K562 (cell line): ENCODE measurements at regions not wholly inside any gene's neighbourhood (a gene's known extent, or its start where the extent isn't known, plus 50 kb on each side); places are given as distances from the start of the nearest gene placed in this dataset.
"Not testable (repeated sequence)": the region's sequence is repeated elsewhere in the genome, so short reads cannot be mapped to it uniquely, and the experiment has no call there.

ENCODE experiments used
- CCNT2 ChIP-seq: IDR thresholded peaks from 2 replicates; pipeline ENCODE4 v1.6.1; 2011; ENCODE audit warnings: borderline replicate concordance, low read depth, mild to moderate bottlenecking, moderate library complexity, mixed read lengths, low read length; ENCODE audit not compliant: insufficient read length; ENCODE audit errors: extremely low read depth
- E2F6 ChIP-seq, 2 experiments: IDR thresholded peaks; 2 replicates each; pipeline ENCODE4 v1.6.1; 2011; ENCODE audit warnings: borderline replicate concordance in 1 of 2, control low read depth in 1 of 2, low read depth in 1 of 2, low read length in 1 of 2, mild to moderate bottlenecking in 1 of 2, mixed read lengths in 1 of 2, moderate library complexity in 1 of 2; ENCODE audit not compliant: insufficient read depth in 1 of 2, insufficient read length in 1 of 2, poor library complexity in 1 of 2, severe bottlenecking in 1 of 2; ENCODE audit errors: extremely low read depth in 1 of 2
- MYC ChIP-seq, 2 experiments: fragments of 250-450 bp in 1 of 2; sonication (Bioruptor Pico) in 1 of 2; IDR thresholded peaks; 2 replicates each; pipeline versions ENCODE4 v1.5.1 to v1.6.1; 2012 to 2021; ENCODE audit warnings: low read depth in 2 of 2, borderline replicate concordance in 1 of 2, improper control_type of control experiment in 1 of 2, low read length in 1 of 2, mild to moderate bottlenecking in 1 of 2, moderate library complexity in 1 of 2
- NFIC ChIP-seq: fragments of 450-650 bp; IDR thresholded peaks from 2 replicates; pipeline ENCODE4 v1.6.1; 2017; ENCODE audit warnings: mild to moderate bottlenecking, inconsistent platforms
- POLR2A ChIP-seq: fragments of 450-650 bp; conservative IDR thresholded peaks from 2 replicates; pipeline ENCODE4 v1.6.1; 2016
- RBFOX2 ChIP-seq: fragments of 200-400 bp; formaldehyde crosslinking; IDR thresholded peaks from 2 replicates; pipeline ENCODE4 v1.6.1; 2017; ENCODE audit warnings: low read depth, mild to moderate bottlenecking, low read length, moderate library complexity
- SAP30 ChIP-seq: fragments of 200-600 bp; sonication (generic); IDR thresholded peaks from 2 replicates; pipeline ENCODE4 v1.6.1; 2012; ENCODE audit warnings: borderline replicate concordance, low read depth, mild to moderate bottlenecking, moderate library complexity, low read length, control low read depth, inconsistent platforms; ENCODE audit not compliant: insufficient read depth, poor library complexity, severe bottlenecking
- SMAD4 ChIP-seq: fragments of 250-450 bp; sonication (Bioruptor Pico); conservative IDR thresholded peaks from 2 replicates; pipeline ENCODE4 v1.8.0; 2021; ENCODE audit warnings: inconsistent platforms, mild to moderate bottlenecking, moderate library complexity
- VEZF1 ChIP-seq: fragments of 200-800 bp; sonication (Bioruptor generic); IDR thresholded peaks from 2 replicates; pipeline ENCODE4 v1.6.1; 2017; ENCODE audit warnings: missing genetic modification characterization, missing compliant biosample characterization
- ZBTB17 ChIP-seq: fragments of 450-650 bp; formaldehyde crosslinking; IDR thresholded peaks from 2 replicates; pipeline ENCODE4 v1.4.0; 2020; ENCODE audit warnings: mild to moderate bottlenecking
- ZBTB9 ChIP-seq: fragments of 450-650 bp; formaldehyde crosslinking; IDR thresholded peaks from 2 replicates; pipeline ENCODE4 v1.4.0; 2020; ENCODE audit warnings: mild to moderate bottlenecking, moderate library complexity
- ZFX ChIP-seq: sonication (generic); formaldehyde crosslinking; IDR thresholded peaks from 2 replicates; pipeline ENCODE4 v1.8.0; 2022; ENCODE audit warnings: mild to moderate bottlenecking, missing genetic modification reagents, moderate library complexity

- 0 out of 2 replicates have a peak, but pooled peaks have one; percentile 25 for TF ChIP-seq NFIC
- peak; percentile 80 for TF ChIP-seq RBFOX2
- peak; percentile 88 for TF ChIP-seq ZFX (CRISPR knock-in tag)
- TF ChIP-seq CCNT2 = peak; percentile 11
- peak; percentile 67 for TF ChIP-seq VEZF1 (CRISPR knock-in tag)
- peak; percentile 66; the same call in 1 of the 2 replicates for TF ChIP-seq ZBTB17
- TF ChIP-seq SAP30 = peak; percentile 34
- TF ChIP-seq POLR2A = peak; percentile 78
- peak; percentile 61 for TF ChIP-seq MYC (IDR thresholded peaks at IDR 0.05; ENCODE audit: low read depth, low read length)
- TF ChIP-seq MYC (CRISPR knock-in tag; IDR thresholded peaks at IDR 0.05; ENCODE audit: borderline replicate concordance, low read depth) = not testable (repeated sequence)
- TF ChIP-seq SMAD4 (CRISPR knock-in tag) = 0 out of 2 replicates have a peak, but pooled peaks have one; percentile 15
- TF ChIP-seq ZBTB9 = 0 out of 2 replicates have a peak, but pooled peaks have one; percentile 53
- TF ChIP-seq E2F6 (IDR thresholded peaks at IDR 0.05; ENCODE audit: borderline replicate concordance in 1 of 2, extremely low read depth in 1 of 2, insufficient read depth in 1 of 2, insufficient read length in 1 of 2, low read depth in 1 of 2, low read length in 1 of 2, poor library complexity in 1 of 2, severe bottlenecking in 1 of 2) = peak; percentile 83 to 94
Measured at GRCh38 chr5:12574298-12575093, 670.2 kb upstream of the CTNND2 start (continued).
